ENCODE measurements at regions not wholly inside any gene's neighbourhood (a gene's known extent, or its start where the extent isn't known, plus 50 kb on each side); places are given as distances from the start of the nearest gene placed in this dataset.

- no peaks in the 10 kb centered on the region for H3K79me2 ChIP-seq (ENCODE audit: insufficient read depth, low read length)
- TF ChIP-seq ZNF629 (CRISPR knock-in tag; conservative IDR thresholded peaks at IDR 0.05) (0 out of 2 replicates have a peak, but pooled peaks have one; percentile 13), ZNF724P (CRISPR knock-in tag; IDR thresholded peaks at IDR 0.05; ENCODE audit: borderline replicate concordance) (no peak), CHD4 (IDR thresholded peaks at IDR 0.05; ENCODE audit: borderline replicate concordance, low read length) (0 out of 2 replicates have a peak, but pooled peaks have one; percentile 13), SCMH1 (CRISPR knock-in tag; IDR thresholded peaks at IDR 0.05; ENCODE audit: borderline replicate concordance) (no peak), MATR3 (CRISPR knock-in tag; IDR thresholded peaks at IDR 0.05) (no peak)
- no peak overlapping the region; a peak in 1 of 6 replicates for H3K4me3 ChIP-seq (replicated peaks in 1 of 3; ENCODE audit: insufficient read depth in 1 of 3, low read depth in 2 of 3, low read length in 3 of 3)
- H3K36me3 ChIP-seq (replicated peaks in 1 of 2; ENCODE audit: control insufficient read depth in 1 of 2, insufficient read depth in 2 of 2, low read length in 2 of 2) = no peaks in the 10 kb centered on the region
- ChIA-PET CTCF (ENCODE audit: low intra/inter-chr PET ratio, low total read pairs) (no interaction called here), POLR2A (interaction anchor here (1.4 kb wide), 1 partner anchor 14 kb away, joined by 5 read pairs; no protein-coding TSS in a partner anchor)
- no peak overlapping the region for H2AFZ ChIP-seq (ENCODE audit: low read length)
- no peaks in the 10 kb centered on the region for H3K27me3 ChIP-seq (ENCODE audit: control insufficient read depth in 1 of 2, insufficient read depth in 2 of 2, low read length in 2 of 2)
- peak overlapping the region; percentile 54 for H3K4me2 ChIP-seq (ENCODE audit: low read depth, low read length)
- H4K20me1 ChIP-seq (ENCODE audit: insufficient read depth, low read length) = no peaks in the 10 kb centered on the region
- in situ Hi-C loops (cut with HindIII; ENCODE audit: extremely low pct_ligation_motif_present, low pct_unique_long_range_greater_than_20kb) = loop anchor here (5.0 kb wide), 1 partner anchor 128 kb away; no protein-coding TSS in a partner anchor
- H3K9ac ChIP-seq (ENCODE audit: insufficient read depth, low read depth, low read length) = no peak overlapping the region
- H3K27ac ChIP-seq (ENCODE audit: extremely low read length, insufficient read depth, low read length) = no peak overlapping the region
- FAIRE-seq (no peak), ATAC-seq (no peak), DNase-seq (ENCODE audit: low spot score) (no peak)
- intact Hi-C loops (cut with micrococcal nuclease; ENCODE audit: unreplicated experiment) = no loop called here
- H3K4me1 ChIP-seq (ENCODE audit: insufficient read depth, low read length) = peaks cover 48% of the 10 kb centered on the region
- WGBS (ENCODE audit: low lambda C conversion rate) = 78% methylated on average over 11 of the region's 11 CpGs
- no TSS peak for BruUV-seq (replicated peaks)
- peaks cover 6% of the 10 kb centered on the region; the same call in 1 of the 2 replicates for H3K9me3 ChIP-seq (ENCODE audit: low read length)
These were observed 105.9 kb upstream of the ATF7IP start for GRCh38 chr12:14259481-14260010.

GRCh38 chr12:14260011-14260993 is 105.2 kb upstream of the ATF7IP start:
- peak; percentile 25 for ATAC-seq
- Histone ChIP-seq H3K9ac (ENCODE audit: insufficient read depth, low read depth, low read length) (no peak overlapping the region), H4K20me1 (ENCODE audit: insufficient read depth, low read length) (no peaks in the 10 kb centered on the region), H3K27ac (ENCODE audit: extremely low read length, insufficient read depth, low read length) (peak overlapping the region; percentile 49), H3K79me2 (ENCODE audit: insufficient read depth, low read length) (no peaks in the 10 kb centered on the region), H3K4me2 (ENCODE audit: low read depth, low read length) (peak overlapping the region; percentile 54), H3K4me1 (ENCODE audit: insufficient read depth, low read length) (peaks cover 48% of the 10 kb centered on the region), H3K27me3 (ENCODE audit: control insufficient read depth in 1 of 2, insufficient read depth in 2 of 2, low read length in 2 of 2) (no peaks in the 10 kb centered on the region), H3K4me3 (replicated peaks in 1 of 3; ENCODE audit: insufficient read depth in 1 of 3, low read depth in 2 of 3, low read length in 3 of 3) (peak overlapping the region in 2 of 3 experiments; percentile 24 to 29; a peak in 3 of 6 replicates), H3K9me3 (ENCODE audit: low read length) (peaks cover 9% of the 10 kb centered on the region; the same call in 1 of the 2 replicates), H2AFZ (ENCODE audit: low read length) (no peak overlapping the region), H3K36me3 (replicated peaks in 1 of 2; ENCODE audit: control insufficient read depth in 1 of 2, insufficient read depth in 2 of 2, low read length in 2 of 2) (no peaks in the 10 kb centered on the region)
- in situ Hi-C loops (cut with HindIII; ENCODE audit: extremely low pct_ligation_motif_present, low pct_unique_long_range_greater_than_20kb) = no loop called here
- DNase-seq (ENCODE audit: low spot score) = peak; percentile 56
- intact Hi-C loops (cut with micrococcal nuclease; ENCODE audit: unreplicated experiment) = no loop called here
- no peak for FAIRE-seq
- 38% methylated on average over 26 of the region's 31 CpGs for WGBS (ENCODE audit: low lambda C conversion rate)
- ChIA-PET POLR2A (interaction anchor here (1.4 kb wide), 1 partner anchor 13 kb away, joined by 5 read pairs; no protein-coding TSS in a partner anchor), CTCF (ENCODE audit: low intra/inter-chr PET ratio, low total read pairs) (no interaction called here)
- no TSS peak for BruUV-seq (replicated peaks)
- TF ChIP-seq BORCS8-MEF2B (CRISPR knock-in tag; IDR thresholded peaks at IDR 0.05) = no peak
- TF ChIP-seq ZNF224 (CRISPR knock-in tag; IDR thresholded peaks at IDR 0.05) = no peak
- no peak for TF ChIP-seq ARID3A (IDR thresholded peaks at IDR 0.05; ENCODE audit: low read depth, low read length)
- TF ChIP-seq MAFG (CRISPR knock-in tag; IDR thresholded peaks at IDR 0.05) = no peak
- TF ChIP-seq PCBP2 (optimal IDR thresholded peaks at IDR 0.05; ENCODE audit: low read depth, low read length, poor library complexity, severe bottlenecking) = no peak
- TF ChIP-seq MEF2D (CRISPR knock-in tag; IDR thresholded peaks at IDR 0.05) = no peak
- TF ChIP-seq NFYC (CRISPR knock-in tag; IDR thresholded peaks at IDR 0.05) = no peak
- TF ChIP-seq ZNF101 (CRISPR knock-in tag; IDR thresholded peaks at IDR 0.05; ENCODE audit: borderline replicate concordance, low read depth) = no peak
- TF ChIP-seq GFI1 (CRISPR knock-in tag; IDR thresholded peaks at IDR 0.05; ENCODE audit: borderline replicate concordance) = no peak
- TF ChIP-seq ZNF761 (CRISPR knock-in tag; conservative IDR thresholded peaks at IDR 0.05) = no peak
- TF ChIP-seq ZNF207 (IDR thresholded peaks at IDR 0.05; ENCODE audit: borderline replicate concordance) = no peak
- TF ChIP-seq RBAK (CRISPR knock-in tag; IDR thresholded peaks at IDR 0.05) = no peak

All from HepG2 (cell line).